Ecto neural progenitor cell (in vitro differentiated cells): ENCODE measurements at regions not wholly inside any gene's neighbourhood (a gene's known extent, or its start where the extent isn't known, plus 50 kb on each side); places are given as distances from the start of the nearest gene placed in this dataset.

ENCODE experiments used
- DNase-seq: peaks from one replicate; pipeline ENCODE4 v3.0.0-alpha.2; 2018; ENCODE audit warnings: low spot score

DNA sequence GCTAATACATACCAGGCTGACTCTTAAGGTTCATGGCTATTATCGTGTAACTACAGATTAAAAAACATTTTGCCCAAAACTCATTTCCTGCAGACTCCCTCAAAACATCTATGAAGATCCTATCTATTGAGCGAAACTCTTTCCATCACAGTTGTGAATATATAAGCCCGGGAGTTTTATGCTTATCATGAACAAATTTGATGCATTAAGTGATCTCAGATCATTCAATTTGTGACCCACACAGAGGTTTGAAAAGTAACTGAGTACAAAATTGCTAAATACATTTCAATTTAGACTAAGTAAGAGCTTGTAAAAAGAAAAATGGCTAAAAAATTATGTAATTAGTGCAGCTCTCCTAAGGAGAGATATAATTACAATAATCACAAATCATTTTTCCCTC is 1228.8 kb upstream of the TENM4 start:
- DNase-seq, result no peak

GRCh38 chr11:80668039-80668438 is 1227.2 kb upstream of the TENM4 start:
- no peak for DNase-seq

- DNase-seq, result no peak
Measured at GRCh38 chr11:80655834-80656233, 1215.0 kb upstream of the TENM4 start.

GRCh38 chr11:80650966-80651365 is 1210.1 kb upstream of the TENM4 start:
- DNase-seq, result no peak

GRCh38 chr11:80649186-80649585 is 1208.4 kb upstream of the TENM4 start:
- no peak for DNase-seq

- no peak for DNase-seq
Measured at GRCh38 chr11:80638296-80638695, 1197.5 kb upstream of the TENM4 start.

- DNase-seq, result no peak
Measured at GRCh38 chr11:80637571-80637970, 1196.7 kb upstream of the TENM4 start.

DNA sequence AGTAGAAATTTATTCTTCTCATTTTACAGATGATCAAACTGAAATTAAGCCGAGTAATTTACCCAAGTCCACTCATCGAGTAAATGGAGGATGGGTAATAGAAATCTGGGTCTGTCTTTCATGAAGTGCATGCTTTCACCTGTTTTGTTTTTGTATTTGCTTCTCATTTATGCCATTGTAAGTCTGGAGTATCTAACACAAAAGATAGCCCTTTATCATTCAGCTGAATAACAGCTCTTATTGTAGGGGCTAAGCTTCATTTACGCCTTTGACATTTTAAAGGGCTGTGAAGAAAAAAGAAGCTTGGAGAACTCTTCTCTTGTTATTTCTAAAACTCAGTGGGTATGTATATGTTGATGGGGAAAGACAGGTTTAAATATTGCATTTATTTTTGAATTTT is 1196.2 kb upstream of the TENM4 start:
- no peak for DNase-seq

GRCh38 chr11:80635178-80635577 is 1194.3 kb upstream of the TENM4 start:
- DNase-seq, result no peak

GRCh38 chr11:80632691-80633090 is 1191.9 kb upstream of the TENM4 start:
- no peak for DNase-seq

- no peak for DNase-seq
Measured at GRCh38 chr11:80632156-80632555, 1191.3 kb upstream of the TENM4 start.

DNA sequence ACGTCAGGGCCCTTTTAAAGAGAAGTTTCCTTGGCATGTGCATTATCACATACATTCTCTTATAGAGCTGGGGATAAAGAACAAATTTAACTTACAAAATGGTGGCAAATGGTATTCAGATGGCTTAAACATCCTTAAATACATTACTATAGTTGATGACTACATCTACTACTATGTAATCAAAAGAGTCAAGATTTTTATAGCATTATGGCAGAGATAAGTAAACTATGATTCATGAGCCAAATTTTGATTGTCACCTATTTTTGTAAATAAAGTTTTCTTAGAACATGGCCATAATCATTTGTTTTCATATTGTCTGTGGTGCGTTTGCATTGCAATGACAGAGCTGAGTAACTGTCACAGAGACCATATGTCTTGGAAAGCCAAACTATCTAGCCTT is 1188.6 kb upstream of the TENM4 start:
- DNase-seq, result no peak

DNA sequence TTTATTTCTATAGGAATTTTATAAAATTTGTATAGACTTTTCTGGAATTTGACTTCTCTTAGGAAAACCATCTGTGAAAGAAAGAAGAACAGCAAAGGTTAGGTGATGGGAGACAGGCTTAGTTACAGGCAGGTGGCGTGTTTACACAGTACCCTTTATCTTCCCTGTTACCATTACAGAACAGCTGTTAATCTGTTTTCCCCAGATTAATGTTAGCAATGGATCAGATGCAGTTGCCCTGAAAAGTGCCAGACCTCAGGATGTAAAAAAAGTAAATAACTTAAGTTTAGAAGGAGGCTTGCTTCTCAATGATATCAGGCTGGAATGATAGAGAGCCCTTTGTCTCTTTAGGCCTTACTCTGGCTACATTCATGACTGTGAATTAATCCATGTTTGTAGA is 1186.5 kb upstream of the TENM4 start:
- no peak for DNase-seq

GRCh38 chr11:80626721-80627120 is 1185.9 kb upstream of the TENM4 start:
- no peak for DNase-seq

DNA sequence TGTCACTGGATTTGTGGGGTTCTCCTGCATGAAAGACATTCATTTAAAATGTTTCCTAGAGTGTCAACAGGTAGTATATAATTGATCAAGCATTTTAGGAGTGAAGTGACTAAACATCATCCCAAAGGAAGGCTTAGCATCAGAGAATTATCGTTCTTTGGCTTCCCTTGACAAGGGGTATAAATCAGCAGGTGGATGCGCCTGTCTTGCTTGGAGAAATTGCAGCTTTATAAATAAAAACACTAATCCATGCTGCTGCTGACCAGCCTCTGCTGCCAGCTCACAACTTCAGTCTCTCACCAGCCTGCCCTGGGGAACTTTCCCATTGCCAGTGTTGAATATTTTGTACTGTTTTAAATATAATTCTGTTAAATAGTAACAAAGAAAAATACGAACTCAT is 1184.7 kb upstream of the TENM4 start:
- no peak for DNase-seq

- DNase-seq, result no peak
Measured at GRCh38 chr11:80621871-80622270, 1181.0 kb upstream of the TENM4 start.

- no peak for DNase-seq
Measured at GRCh38 chr11:80620867-80621266, 1180.0 kb upstream of the TENM4 start.

DNA sequence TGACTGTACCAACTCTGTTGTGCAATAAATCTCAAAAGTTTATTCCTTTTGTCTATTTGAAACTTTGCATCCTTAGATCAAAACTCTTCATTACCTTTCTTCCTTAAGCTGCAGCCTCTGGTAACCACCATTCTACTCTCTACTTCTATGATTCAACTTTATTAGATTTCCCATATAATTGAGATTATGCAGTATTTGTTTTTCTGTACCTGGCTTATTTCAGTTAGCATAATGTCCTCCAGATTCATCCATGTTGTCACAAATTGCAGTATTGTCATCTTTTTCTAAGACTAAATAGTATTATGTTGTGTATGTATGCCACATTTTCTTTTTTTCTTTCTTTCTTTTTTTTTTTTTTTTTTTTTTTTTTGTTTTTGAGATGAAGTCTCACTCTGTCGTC is 1176.3 kb upstream of the TENM4 start:
- DNase-seq, result no peak

DNA sequence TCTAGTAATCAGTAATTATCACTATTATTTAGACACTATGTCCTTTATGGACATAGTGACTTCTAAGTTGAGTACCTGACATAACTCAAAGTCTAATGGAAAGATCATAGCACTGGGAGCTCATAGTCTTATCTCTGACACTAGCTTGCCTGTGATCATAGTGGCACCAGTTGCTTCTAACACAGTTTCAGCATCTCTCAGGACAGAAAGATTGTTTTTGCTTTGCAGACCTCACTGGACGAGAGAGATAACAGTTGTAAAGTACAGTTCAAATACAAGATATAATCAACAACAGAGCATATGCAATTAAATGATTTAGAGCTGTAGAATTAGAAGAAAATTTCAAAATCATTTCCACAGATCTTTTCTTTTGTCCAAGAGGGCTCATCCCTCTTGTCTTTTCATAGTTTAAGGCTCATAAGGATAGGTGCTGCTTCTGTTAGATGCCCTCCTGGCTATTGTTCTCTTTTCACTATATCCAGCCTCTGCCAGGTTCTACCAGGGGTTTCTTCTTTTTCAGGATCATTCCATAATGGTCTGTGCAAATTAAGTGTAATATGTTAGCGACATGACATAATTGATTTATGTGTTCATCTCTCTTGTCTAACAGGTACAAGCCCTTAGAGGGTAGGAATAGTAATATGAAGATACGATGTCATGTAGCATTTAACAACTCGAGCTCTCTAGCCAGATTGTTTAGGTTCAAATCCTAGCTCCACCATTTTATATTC is 1175.4 kb upstream of the TENM4 start:
- DNase-seq, result no peak

- DNase-seq, result no peak
Measured at GRCh38 chr11:80613655-80614054, 1172.8 kb upstream of the TENM4 start.

GRCh38 chr11:80610516-80610915 is 1169.7 kb upstream of the TENM4 start:
- no peak for DNase-seq

DNA sequence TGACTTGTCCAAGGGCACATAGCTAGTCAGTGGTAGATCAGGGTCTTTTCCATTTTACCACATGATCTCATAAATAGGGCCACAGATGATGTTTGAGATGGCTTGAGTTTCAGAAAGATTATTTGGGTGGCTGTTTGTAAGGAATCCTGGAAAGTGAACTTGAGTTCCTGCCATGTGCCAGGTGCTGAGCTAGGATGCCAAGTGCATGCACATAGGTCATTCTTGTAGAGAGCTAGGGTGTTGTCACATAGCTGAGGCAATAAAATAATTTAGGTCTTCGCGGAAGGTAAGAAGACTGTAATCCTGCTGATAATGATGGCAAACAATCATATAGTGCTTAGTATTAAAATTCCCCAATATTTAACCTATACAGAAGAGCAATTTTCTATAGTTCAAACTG is 1162.6 kb upstream of the TENM4 start:
- no peak for DNase-seq

DNA sequence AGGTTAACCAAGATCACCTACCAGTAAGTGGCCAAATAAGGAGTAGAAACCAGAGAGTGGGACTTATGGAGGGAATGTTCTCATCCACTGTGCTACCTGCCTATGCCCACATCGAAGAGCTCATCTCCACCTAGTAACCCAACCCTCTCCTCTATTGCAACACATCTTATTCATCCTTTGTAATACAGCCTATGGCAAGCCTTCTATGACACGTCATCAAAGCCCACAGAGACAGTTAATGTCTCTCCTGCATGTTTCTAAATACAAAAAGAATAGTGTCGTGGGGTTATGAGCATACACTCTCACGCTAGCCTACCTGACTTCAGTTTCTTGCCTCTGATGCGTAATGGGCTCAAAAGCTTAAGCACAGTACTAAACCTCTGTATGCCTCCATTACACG is 1158.1 kb upstream of the TENM4 start:
- DNase-seq, result no peak

DNA sequence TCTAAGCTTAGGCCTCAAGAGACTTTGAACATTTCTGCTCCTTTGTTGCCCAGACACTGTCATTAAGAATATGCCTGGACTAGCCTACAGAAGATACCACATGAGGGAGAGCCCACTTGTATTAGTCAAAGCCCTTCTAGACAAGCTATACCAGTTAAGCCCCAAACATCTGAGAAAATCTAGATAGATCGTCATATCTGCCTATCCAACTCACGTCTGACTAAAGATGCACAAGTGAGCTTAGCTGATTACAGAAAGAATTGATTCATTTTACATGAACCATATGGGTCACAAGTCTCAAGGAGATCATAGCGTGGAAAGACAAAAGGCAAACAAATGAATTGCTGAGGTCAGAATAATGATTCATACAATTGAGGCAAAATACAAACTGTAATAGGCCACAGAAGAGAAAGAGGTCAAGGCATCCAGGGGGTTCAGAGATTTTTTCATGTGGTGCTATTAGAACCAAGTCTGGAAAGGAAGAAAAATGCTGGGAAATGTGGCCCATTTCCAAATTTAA is 1155.5 kb upstream of the TENM4 start:
- no peak for DNase-seq
